ENCODE measurements at regions not wholly inside any gene's neighbourhood (a gene's known extent, or its start where the extent isn't known, plus 50 kb on each side); places are given as distances from the start of the nearest gene placed in this dataset.

GRCh38 chr22:20646906-20647305, 127.0 kb upstream of the SERPIND1 start:
- H3K27me3 Mint-ChIP-seq, result peaks cover 3% of the 10 kb centered on the region
- H3K9me3 Mint-ChIP-seq (ENCODE audit: low read depth), result no peaks in the 10 kb centered on the region
- no peaks in the 10 kb centered on the region for H3K36me3 Mint-ChIP-seq (ENCODE audit: insufficient read depth)
- TF ChIP-seq, protein P1, sequence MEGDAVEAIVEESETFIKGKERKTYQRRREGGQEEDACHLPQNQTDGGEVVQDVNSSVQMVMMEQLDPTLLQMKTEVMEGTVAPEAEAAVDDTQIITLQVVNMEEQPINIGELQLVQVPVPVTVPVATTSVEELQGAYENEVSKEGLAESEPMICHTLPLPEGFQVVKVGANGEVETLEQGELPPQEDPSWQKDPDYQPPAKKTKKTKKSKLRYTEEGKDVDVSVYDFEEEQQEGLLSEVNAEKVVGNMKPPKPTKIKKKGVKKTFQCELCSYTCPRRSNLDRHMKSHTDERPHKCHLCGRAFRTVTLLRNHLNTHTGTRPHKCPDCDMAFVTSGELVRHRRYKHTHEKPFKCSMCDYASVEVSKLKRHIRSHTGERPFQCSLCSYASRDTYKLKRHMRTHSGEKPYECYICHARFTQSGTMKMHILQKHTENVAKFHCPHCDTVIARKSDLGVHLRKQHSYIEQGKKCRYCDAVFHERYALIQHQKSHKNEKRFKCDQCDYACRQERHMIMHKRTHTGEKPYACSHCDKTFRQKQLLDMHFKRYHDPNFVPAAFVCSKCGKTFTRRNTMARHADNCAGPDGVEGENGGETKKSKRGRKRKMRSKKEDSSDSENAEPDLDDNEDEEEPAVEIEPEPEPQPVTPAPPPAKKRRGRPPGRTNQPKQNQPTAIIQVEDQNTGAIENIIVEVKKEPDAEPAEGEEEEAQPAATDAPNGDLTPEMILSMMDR (IDR thresholded peaks at IDR 0.05; ENCODE audit: unreplicated experiment), result no peak
- no peak overlapping the region for H3K27ac Mint-ChIP-seq
- DNase-seq (ENCODE audit: low spot score, unreplicated experiment), result no peak
- H3K4me1 Mint-ChIP-seq (ENCODE audit: low read depth), result no peaks in the 10 kb centered on the region
- no peak overlapping the region for H3K4me3 Mint-ChIP-seq (ENCODE audit: low read depth)

DNA sequence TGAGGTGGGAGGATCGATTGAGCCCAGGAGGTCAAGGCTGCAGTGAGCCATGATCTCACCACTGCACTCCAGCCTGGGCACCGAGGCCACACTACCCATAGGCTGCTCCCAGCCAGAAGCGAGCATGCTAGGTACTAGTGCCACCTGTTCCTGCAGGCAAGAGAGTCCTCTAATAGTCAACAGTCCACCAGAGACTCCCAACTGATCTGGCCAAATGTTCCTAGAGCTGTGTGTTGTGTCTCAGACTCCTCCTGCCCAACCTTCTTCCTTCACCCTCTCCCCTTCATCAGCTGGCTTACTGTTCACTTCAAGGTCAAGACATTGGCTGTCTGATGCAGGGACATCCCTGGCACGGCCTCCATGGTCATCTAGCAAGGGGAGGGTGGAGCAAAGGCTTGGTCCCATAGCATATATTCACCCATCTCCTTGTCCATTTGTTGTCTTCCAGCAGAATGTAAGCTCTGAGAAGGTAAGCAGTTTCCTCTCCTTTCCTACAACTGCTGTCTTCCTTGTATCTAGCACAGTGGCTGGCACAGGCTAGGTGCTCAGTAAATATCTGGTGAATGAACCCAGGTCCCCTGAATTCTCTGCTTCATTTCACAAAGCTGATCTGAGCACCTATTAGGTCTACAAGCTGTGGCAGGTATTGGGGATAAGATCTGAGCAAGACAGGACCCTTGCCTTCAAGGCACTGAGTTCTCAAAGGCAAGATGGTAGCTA, 126.2 kb upstream of the SERPIND1 start:
- Mint-ChIP-seq H3K27me3 (no peaks in the 10 kb centered on the region), H3K4me1 (ENCODE audit: low read depth) (no peaks in the 10 kb centered on the region), H3K9me3 (ENCODE audit: low read depth) (no peaks in the 10 kb centered on the region)

DNA sequence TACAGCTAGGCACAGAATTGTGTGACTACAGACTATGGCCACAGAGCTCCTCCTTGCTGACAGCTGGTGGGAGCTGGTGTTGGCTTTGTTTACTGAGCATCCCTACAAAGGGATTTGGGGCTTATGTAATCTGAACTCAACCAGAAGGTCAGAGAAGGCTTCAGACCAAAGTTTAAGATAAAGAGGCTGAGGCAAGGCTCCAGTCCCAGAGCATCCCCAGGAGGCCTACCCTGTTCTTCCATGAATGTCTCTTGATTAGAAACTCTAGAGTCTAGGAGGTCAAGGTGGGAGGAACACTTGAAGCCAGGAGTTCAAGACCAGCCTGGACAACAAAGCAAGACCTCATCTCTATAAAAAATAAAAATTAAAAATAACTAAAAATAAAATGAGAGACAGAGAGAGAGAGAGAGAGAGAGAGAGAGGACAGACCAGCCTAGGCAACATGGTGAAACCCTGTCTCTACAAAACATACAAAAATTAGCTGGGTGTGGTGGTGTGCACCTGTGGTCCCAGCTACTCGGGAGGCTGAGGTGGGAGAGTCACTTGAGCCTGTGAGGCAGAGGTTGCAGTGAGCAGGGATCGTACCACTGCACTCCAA, 125.5 kb upstream of the SERPIND1 start:
- H3K4me3 Mint-ChIP-seq (ENCODE audit: low read depth), result no peak overlapping the region
- TF ChIP-seq, protein P1 (IDR thresholded peaks at IDR 0.05; ENCODE audit: unreplicated experiment), result no peak
- H3K27ac Mint-ChIP-seq, result no peak overlapping the region
- DNase-seq (ENCODE audit: low spot score, unreplicated experiment), result no peak
- H3K27me3 Mint-ChIP-seq, result no peaks in the 10 kb centered on the region
- no peaks in the 10 kb centered on the region for H3K36me3 Mint-ChIP-seq (ENCODE audit: insufficient read depth)
- no peaks in the 10 kb centered on the region for H3K9me3 Mint-ChIP-seq (ENCODE audit: low read depth)
- no peaks in the 10 kb centered on the region for H3K4me1 Mint-ChIP-seq (ENCODE audit: low read depth)

More for the DNA sequence above, 126.2 kb upstream of the SERPIND1 start:
- TF ChIP-seq, protein P1 (IDR thresholded peaks at IDR 0.05; ENCODE audit: unreplicated experiment), result no peak
- no peak for DNase-seq (ENCODE audit: low spot score, unreplicated experiment)
- Mint-ChIP-seq H3K27ac (no peak overlapping the region), H3K36me3 (ENCODE audit: insufficient read depth) (no peaks in the 10 kb centered on the region), H3K4me3 (ENCODE audit: low read depth) (no peak overlapping the region)

DNA sequence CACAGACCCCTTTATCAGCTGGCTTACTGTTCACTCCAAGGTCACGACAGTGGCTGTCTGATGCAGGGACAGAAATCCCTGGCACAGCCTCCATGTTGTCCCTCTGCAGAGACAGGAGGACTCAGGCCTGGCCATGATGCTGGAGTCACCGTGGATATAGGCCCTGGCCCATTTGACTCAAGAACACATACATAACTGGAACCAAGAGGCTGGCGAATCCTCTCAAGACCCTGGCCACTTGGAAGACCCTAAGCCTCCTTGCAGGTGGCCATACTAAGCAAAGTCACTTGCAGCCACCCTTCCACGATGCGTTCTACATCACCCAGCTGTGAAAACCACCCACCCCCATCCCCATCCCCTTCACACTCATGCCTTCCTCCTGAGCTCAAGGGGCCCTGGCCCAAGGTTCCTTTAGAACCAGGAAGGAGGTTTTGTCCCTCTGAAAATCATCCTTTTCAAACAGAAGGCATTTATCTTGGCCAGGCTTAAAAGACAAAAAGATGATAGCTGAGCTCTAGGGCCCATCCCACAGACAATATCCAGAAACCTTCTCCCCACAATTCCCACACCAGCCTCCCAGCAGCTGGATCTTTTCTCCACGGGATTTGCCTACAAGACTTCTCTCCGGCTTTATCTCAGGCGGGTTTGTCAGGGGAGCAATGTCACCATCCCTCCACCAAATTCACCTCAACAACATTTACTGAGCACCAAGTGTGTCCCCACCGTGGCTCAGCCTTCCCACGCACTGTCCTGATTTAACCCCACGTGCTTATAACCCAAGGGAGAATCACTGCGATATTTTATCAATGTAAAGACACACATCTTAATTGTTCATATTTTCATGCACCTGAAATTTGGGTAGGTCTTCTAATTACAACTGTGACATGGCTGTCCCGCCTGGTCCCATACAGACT, 123.4 kb upstream of the SERPIND1 start:
- Mint-ChIP-seq H3K4me3 (ENCODE audit: low read depth) (no peak overlapping the region), H3K27me3 (no peaks in the 10 kb centered on the region)
- DNase-seq (ENCODE audit: low spot score, unreplicated experiment), result no peak

More for the DNA sequence above, 123.4 kb upstream of the SERPIND1 start:
- Mint-ChIP-seq H3K9me3 (ENCODE audit: low read depth) (no peaks in the 10 kb centered on the region), H3K36me3 (ENCODE audit: insufficient read depth) (no peaks in the 10 kb centered on the region), H3K27ac (no peak overlapping the region), H3K4me1 (ENCODE audit: low read depth) (no peaks in the 10 kb centered on the region)
- TF ChIP-seq, protein P1 (IDR thresholded peaks at IDR 0.05; ENCODE audit: unreplicated experiment), result no peak
